ENCODE measurements at regions not wholly inside any gene's neighbourhood (a gene's known extent, or its start where the extent isn't known, plus 50 kb on each side); places are given as distances from the start of the nearest gene placed in this dataset.

GRCh38 chr3:21936207-21936606 lies 185.2 kb upstream of the ZNF385D start:
- no peak for TF ChIP-seq CTCF (IDR thresholded peaks at IDR 0.05)
- H3K9me3 Mint-ChIP-seq = peaks cover 13 to 17% of the 10 kb centered on the region in 2 donors
- Histone ChIP-seq H3K9me3 (ENCODE audit: control insufficient read depth, insufficient read depth, low read length) (no peaks in the 10 kb centered on the region), H3K4me1 (ENCODE audit: control insufficient read depth, insufficient read depth, low read length) (no peaks in the 10 kb centered on the region), H3K4me3 (ENCODE audit: low read length) (no peak overlapping the region), H3K27ac (ENCODE audit: low read length) (no peak overlapping the region), H3K36me3 (ENCODE audit: control insufficient read depth, insufficient read depth, low read length) (no peaks in the 10 kb centered on the region), H3K27me3 (ENCODE audit: control insufficient read depth, insufficient read depth, low read length) (no peaks in the 10 kb centered on the region)
- no peaks in the 10 kb centered on the region for H3K36me3 Mint-ChIP-seq
- no peak overlapping the region for H3K4me3 Mint-ChIP-seq
- no CpG with 5 or more reads among the region's 2 CpGs for WGBS (ENCODE audit: insufficient coverage)
- no peaks in the 10 kb centered on the region for H3K4me1 Mint-ChIP-seq
- H3K27ac Mint-ChIP-seq = no peak overlapping the region
- intact Hi-C loops (cut with micrococcal nuclease) = no loop called here
- no peaks in the 10 kb centered on the region for H3K27me3 Mint-ChIP-seq (ENCODE audit: low read depth in 2 of 2)
- no peak for DNase-seq
- ATAC-seq = no peak

- no peak overlapping the region for H3K27ac Mint-ChIP-seq
- H3K36me3 Mint-ChIP-seq = no peaks in the 10 kb centered on the region
- no peaks in the 10 kb centered on the region for H3K27me3 Mint-ChIP-seq (ENCODE audit: low read depth in 2 of 2)
- no peak for ATAC-seq
- no peaks in the 10 kb centered on the region for H3K27me3 ChIP-seq (ENCODE audit: control insufficient read depth, insufficient read depth, low read length)
- no peak overlapping the region for H3K27ac ChIP-seq (ENCODE audit: low read length)
- H3K4me3 ChIP-seq (ENCODE audit: low read length) = no peak overlapping the region
- no peak overlapping the region for H3K4me3 Mint-ChIP-seq
- no peak for TF ChIP-seq CTCF (IDR thresholded peaks at IDR 0.05)
- no peaks in the 10 kb centered on the region for H3K4me1 ChIP-seq (ENCODE audit: control insufficient read depth, insufficient read depth, low read length)
- WGBS (ENCODE audit: insufficient coverage) = 87% methylated on average over 5 of the region's 5 CpGs
- H3K9me3 ChIP-seq (ENCODE audit: control insufficient read depth, insufficient read depth, low read length) = no peaks in the 10 kb centered on the region
- DNase-seq = no peak
- no peaks in the 10 kb centered on the region for H3K36me3 ChIP-seq (ENCODE audit: control insufficient read depth, insufficient read depth, low read length)
- H3K9me3 Mint-ChIP-seq = peaks cover 10 to 17% of the 10 kb centered on the region in 2 donors
- intact Hi-C loops (cut with micrococcal nuclease) = no loop called here
- H3K4me1 Mint-ChIP-seq = no peaks in the 10 kb centered on the region
Measured at GRCh38 chr3:21938267-21938681, 187.3 kb upstream of the ZNF385D start.

GRCh38 chr3:21942328-21942727 lies 191.3 kb upstream of the ZNF385D start:
- Mint-ChIP-seq H3K27ac (no peak overlapping the region), H3K9me3 (peaks cover 6 to 12% of the 10 kb centered on the region in 2 donors), H3K36me3 (peaks cover 5% of the 10 kb centered on the region), H3K27me3 (ENCODE audit: low read depth in 2 of 2) (no peaks in the 10 kb centered on the region), H3K4me3 (no peak overlapping the region), H3K4me1 (no peaks in the 10 kb centered on the region)
- no peak for DNase-seq
- Histone ChIP-seq H3K4me1 (ENCODE audit: control insufficient read depth, insufficient read depth, low read length) (no peaks in the 10 kb centered on the region), H3K9me3 (ENCODE audit: control insufficient read depth, insufficient read depth, low read length) (peaks cover 3% of the 10 kb centered on the region), H3K27ac (ENCODE audit: low read length) (no peak overlapping the region), H3K27me3 (ENCODE audit: control insufficient read depth, insufficient read depth, low read length) (no peaks in the 10 kb centered on the region), H3K4me3 (ENCODE audit: low read length) (no peak overlapping the region), H3K36me3 (ENCODE audit: control insufficient read depth, insufficient read depth, low read length) (no peaks in the 10 kb centered on the region)
- intact Hi-C loops (cut with micrococcal nuclease) = no loop called here
- no peak for ATAC-seq
- WGBS (ENCODE audit: insufficient coverage) = 93% methylated on average over 6 of the region's 6 CpGs
- no peak for TF ChIP-seq CTCF (IDR thresholded peaks at IDR 0.05)

GRCh38 chr3:21944251-21944650 lies 193.2 kb upstream of the ZNF385D start:
- Histone ChIP-seq H3K27me3 (ENCODE audit: control insufficient read depth, insufficient read depth, low read length) (no peaks in the 10 kb centered on the region), H3K4me1 (ENCODE audit: control insufficient read depth, insufficient read depth, low read length) (no peaks in the 10 kb centered on the region), H3K27ac (ENCODE audit: low read length) (no peak overlapping the region), H3K36me3 (ENCODE audit: control insufficient read depth, insufficient read depth, low read length) (no peaks in the 10 kb centered on the region), H3K9me3 (ENCODE audit: control insufficient read depth, insufficient read depth, low read length) (peaks cover 3% of the 10 kb centered on the region), H3K4me3 (ENCODE audit: low read length) (no peak overlapping the region)
- H3K36me3 Mint-ChIP-seq = peaks cover 5% of the 10 kb centered on the region
- DNase-seq (no peak), ATAC-seq (no peak)
- H3K4me1 Mint-ChIP-seq = no peaks in the 10 kb centered on the region
- H3K9me3 Mint-ChIP-seq = peaks cover 3 to 8% of the 10 kb centered on the region in 2 donors
- intact Hi-C loops (cut with micrococcal nuclease) = no loop called here
- no peak overlapping the region for H3K4me3 Mint-ChIP-seq
- no peak for TF ChIP-seq CTCF (IDR thresholded peaks at IDR 0.05)
- no peak overlapping the region for H3K27ac Mint-ChIP-seq
- 89% methylated on average over 5 of the region's 6 CpGs for WGBS (ENCODE audit: insufficient coverage)
- no peaks in the 10 kb centered on the region for H3K27me3 Mint-ChIP-seq (ENCODE audit: low read depth in 2 of 2)
